NCI-H2081 (cell line): ENCODE measurements at regions not wholly inside any gene's neighbourhood (a gene's known extent, or its start where the extent isn't known, plus 50 kb on each side); places are given as distances from the start of the nearest gene placed in this dataset.

Experiments
- DNase-seq, 2 experiments: peaks; one replicate each; lab custom pipeline; 2025; lab: John Stamatoyannopoulos, UW

DNA sequence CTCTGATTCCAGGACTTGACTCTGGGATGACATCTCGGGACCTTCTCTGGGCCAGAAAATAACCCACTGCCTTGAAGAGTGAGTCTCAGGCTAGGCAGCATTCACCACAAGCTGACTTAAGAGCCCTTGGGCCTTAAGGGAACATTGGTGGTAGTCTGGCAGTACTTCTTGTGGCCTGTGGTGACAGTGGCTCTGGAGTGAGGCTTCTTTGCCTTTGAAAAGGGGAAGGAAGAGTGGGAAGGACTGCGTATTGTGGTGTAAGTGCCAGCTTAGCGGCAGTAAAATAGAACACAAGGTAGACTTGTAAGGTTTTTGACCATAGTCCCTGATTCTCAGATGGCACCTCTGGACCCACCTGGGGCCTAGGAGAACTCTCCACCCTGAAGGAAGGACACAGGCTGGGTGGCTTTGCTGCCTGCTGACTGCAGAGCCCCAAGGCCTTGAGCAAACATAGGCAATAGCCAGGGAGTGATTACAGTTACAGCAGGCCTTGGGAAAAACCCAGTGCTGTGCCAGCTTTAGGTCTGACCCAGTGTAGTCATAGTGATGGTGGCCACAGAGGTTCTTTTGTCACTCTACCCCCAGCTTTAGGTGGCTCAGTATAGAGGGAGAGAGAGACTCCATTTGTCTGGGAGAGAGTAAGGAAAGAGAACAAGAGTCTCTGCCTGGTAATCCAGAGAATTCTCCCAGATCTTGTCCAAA lies 483.9 kb downstream of the SH2D4B start:
- no peak for DNase-seq

DNA sequence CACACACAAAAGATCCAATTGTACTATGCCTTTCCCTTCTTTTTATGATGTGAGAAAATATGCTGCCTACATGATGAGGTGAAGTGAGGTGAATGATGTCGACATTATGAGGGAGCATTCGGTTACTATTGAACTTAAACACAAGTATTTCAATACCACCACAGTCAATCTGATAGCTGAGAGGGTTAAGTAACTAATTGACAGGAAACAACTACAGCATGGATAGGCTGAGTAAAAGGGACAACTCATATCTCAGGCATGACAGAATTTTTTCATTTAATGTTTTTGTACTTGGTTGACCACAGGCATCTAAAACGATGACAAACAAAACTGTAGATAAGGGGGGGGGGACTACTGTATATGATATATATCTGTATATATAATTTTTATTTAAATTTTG lies 488.9 kb downstream of the SH2D4B start:
- DNase-seq: no peak

DNA sequence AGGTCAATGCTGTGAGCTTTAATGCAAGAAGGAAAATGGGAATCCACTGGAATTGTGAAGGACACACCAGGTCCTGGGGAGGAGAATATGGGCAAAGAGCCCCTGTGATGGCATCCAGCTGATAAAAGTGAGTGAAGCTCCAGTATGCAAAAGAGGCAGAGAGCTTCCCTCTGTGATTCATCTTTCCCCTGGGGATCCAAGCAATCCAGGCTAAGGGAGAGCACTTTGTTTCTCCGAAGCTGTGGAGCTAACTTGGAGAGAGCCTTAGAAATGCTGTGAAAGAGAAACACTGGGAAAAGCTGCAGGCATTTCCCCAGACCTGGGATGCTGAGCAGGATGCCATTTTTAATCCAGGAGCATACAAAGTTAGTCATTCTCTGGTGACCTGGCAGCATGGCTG lies 489.5 kb downstream of the SH2D4B start:
- DNase-seq: no peak

DNA sequence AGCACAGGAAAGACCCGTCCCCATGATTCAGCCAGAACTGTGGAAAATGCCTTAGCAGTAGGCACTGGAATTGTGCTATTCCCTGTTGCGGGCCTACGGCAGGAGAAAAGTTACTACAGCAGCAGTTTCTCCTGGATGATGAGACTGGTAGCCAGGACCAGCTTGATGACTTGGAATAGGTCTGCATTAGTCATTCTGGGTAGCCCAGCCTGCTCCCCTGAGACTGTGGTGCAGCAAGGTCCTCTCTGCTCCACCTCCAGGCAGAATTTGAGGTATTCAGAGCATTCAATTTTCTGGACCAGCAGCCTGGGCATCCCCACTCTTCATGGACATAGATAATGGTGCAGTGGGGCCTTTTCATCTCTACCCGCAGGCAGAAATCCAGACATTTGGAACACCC lies 490.0 kb downstream of the SH2D4B start:
- no peak for DNase-seq

DNA sequence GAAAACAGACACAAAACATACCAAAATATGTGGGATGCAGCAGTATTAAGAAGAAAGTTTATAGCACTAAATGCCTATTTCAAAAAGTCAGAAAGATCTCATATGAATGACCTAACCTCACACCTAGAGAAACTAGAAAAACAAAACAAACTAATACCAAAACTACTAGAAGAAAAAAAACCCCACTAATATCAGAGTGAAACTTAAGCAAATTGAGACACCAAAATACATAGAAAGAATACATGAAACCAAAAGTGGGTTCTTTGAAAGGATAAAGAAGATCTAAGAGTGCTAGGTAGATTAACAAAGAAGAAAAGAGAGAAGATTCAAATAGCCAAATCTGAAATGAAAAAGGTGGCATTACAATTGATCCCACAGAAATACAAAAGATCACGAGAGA lies 494.1 kb downstream of the SH2D4B start:
- DNase-seq: no peak

DNA sequence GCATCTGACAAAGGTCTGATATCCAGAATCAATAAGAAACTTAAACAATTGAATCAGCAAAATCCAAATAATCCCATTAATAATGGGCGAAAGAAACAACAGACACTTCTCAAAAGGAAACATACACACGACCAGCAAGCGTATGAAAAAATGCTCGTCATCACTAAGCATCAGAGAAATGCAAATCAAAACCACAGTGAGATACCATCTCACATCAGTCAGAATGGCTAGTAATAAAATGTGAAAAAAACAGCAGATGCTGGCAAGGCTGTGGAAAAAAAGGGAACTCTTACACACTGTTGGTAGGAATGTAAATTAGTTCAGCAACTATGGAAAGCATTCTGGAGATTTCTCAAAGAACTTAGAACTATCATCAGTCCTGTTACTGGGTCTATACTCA lies 496.7 kb downstream of the SH2D4B start:
- DNase-seq: no peak

DNA sequence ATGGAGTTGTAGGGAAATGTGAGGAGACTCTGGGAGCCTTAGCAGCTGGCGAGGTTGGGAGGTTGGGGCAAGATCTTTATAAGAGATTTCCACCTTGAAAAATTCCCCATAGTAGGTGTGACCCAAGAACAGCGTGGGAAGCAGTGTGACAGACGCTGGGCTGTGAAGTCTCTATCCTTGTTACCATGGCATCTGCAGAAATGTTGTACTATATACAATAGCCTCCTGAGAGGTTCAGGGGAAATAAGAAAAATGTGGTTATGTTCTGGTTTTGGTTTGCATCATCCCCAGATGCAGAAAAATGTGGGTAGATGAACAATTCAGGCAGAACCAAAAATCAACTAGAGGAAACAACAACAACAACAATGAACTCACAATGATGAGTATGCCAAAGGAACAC lies 498.6 kb downstream of the SH2D4B start:
- DNase-seq: no peak

GRCh38 chr10:81040031-81040430 lies 502.3 kb downstream of the SH2D4B start:
- DNase-seq: no peak

DNA sequence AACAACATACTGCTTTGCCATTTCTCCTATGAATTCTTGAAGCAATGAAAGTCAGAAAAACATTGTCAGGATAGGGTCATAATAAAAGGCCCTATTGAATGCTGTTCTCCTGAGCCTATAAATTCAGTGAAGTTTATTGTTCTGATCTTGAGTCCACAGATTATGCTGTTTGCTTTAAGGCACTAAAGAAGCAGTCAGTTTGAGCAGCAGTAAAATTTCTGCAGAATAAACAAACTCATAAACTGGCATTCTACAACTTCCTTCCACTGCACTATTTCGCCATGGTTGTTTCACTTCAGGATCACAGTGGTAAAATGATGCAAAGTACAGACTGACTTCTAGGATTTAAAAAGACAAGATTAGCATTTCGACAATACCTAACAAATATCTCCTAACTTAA lies 503.2 kb downstream of the SH2D4B start:
- DNase-seq: no peak

GRCh38 chr10:81042647-81043046 lies 504.9 kb downstream of the SH2D4B start:
- no peak for DNase-seq

GRCh38 chr10:81065474-81065873 lies 527.8 kb downstream of the SH2D4B start:
- no peak for DNase-seq

DNA sequence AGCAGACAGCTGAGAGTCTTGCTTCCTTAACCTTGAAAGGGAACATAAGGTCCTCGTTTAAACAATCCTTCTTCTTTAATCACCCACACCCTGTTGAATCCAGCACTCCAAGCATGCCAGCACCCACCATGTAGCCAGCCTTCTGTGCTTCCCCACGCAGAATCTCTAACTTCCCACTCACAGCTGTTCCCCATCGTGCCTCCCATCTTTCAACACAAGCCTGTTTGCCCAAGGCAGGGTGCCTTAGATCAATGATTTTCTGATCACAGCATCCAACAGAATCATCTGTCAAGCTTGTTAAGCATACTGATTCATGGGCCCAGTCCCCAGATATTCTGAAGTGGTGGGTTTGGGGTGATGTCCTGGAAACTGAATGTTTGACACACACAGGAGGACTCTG lies 530.8 kb downstream of the SH2D4B start:
- no peak for DNase-seq

DNA sequence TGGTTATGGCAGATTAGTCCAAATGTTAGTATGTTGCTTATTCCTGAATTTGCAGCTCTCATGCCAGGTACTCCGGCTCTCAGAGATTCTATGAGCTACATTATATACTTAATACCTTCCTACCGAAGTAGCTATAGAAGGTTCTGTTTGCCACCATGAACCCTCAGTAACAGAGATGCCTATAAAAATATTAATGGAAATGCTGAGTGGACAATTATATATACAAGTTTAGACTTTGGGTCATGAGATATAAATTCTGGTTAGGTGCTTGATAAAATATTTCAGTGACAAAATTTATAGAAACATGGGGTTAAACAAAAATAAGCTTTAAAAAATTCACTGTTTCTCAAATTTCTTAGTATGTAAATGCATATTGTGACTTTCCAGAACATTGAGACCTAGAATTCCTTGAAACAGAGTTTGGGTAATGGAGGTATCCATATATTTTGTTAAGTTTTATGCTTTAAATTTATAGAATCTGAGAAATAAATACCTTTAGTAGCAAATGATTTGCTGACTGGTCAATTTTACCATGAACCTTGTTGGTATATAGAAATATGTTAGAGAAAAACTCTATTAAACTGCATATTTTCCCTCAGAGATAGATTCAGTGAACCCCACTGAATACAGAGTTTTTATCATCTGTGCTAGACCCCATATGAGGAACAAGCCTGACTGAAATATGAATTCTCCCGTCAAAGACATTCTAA lies 533.5 kb downstream of the SH2D4B start:
- no peak for DNase-seq

GRCh38 chr10:81073155-81073554 lies 535.5 kb downstream of the SH2D4B start:
- DNase-seq: no peak

DNA sequence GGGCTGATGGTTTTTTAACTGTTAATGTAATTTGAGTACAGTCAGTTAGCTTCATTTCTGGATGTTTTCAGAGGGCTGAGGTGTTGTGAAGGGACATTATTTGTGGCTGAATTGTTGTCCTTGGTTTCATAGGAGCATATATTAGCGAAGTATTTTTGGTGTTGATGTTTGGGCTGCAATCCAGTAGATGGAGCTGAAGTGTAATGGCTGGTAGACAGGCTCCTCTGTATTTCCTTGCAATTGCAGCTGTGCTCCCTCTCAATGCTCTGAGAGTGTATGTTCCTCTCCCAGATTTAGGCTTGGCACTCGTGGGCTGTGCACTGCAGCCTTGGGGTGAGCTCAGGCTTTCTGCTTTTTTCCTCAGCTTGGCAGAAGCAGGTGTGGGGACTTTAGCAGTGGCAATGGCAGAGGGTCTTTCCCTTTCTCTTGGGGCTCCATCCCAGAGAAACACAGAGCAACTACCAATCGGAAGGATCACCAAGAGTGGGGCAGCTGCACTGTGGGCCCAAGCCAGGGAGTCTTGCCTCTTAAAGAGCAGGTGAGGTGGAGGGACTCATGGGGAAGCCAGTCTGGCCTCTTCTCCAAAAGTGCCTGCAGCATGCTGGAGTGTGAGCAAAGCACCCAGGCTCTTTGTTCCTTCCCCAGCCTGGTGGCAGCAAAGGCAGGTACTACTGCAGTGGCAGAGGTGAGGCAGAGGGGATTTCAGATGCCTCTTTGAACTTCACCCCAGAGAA lies 544.4 kb downstream of the SH2D4B start:
- no peak for DNase-seq

- DNase-seq: no peak
These were observed 545.1 kb downstream of the SH2D4B start for GRCh38 chr10:81082621-81083376.

GRCh38 chr10:81093056-81093455 lies 555.4 kb downstream of the SH2D4B start:
- no peak for DNase-seq

- no peak for DNase-seq
These were observed 557.5 kb downstream of the SH2D4B start for GRCh38 chr10:81095238-81095637.

GRCh38 chr10:81096558-81096957 lies 558.9 kb downstream of the SH2D4B start:
- DNase-seq: no peak

DNA sequence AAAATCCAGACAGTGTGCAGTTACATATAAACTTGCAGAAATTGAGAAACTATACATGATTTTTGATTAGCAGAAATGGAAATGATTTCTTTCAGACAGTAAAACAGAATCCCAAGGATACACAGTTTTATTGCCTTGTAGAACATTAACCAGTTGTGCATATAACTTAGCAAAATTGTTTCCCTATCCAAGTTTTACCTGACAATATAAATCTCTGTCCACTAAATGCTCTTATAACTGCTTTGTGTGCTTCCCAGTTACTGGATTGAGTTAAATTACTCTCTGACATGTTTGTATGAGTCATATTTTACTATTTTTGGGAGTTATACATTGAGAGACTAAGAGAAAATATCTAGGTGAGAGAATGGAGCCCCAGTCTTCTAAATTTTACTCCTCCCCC lies 563.4 kb downstream of the SH2D4B start:
- DNase-seq: no peak

GRCh38 chr10:81104494-81104893 lies 566.8 kb downstream of the SH2D4B start:
- no peak for DNase-seq

GRCh38 chr10:81108516-81109199 lies 571.0 kb downstream of the SH2D4B start:
- no peak for DNase-seq
